Fibroblast of lung (primary cell): ENCODE measurements at regions not wholly inside any gene's neighbourhood (a gene's known extent, or its start where the extent isn't known, plus 50 kb on each side); places are given as distances from the start of the nearest gene placed in this dataset.

Experiments
- DNase-seq, 2 donors: peaks; one replicate each; pipeline versions ENCODE4 v3.0.0 to v3.0.0-alpha.2; 2010; ENCODE audit warnings: low read depth in 2 of 2
- H2AFZ ChIP-seq: 2 replicates; pipeline ENCODE4 v1.5.1; 2012; ENCODE audit warnings: low read length, control low read depth, inconsistent platforms
- H3K27ac ChIP-seq: 2 replicates; pipeline ENCODE4 v1.5.1; 2011; ENCODE audit warnings: low read length, control low read depth; ENCODE audit not compliant: insufficient read depth
- H3K27me3 ChIP-seq: 2 replicates; pipeline ENCODE4 v1.5.1; 2011; ENCODE audit warnings: mild to moderate bottlenecking, low read length; ENCODE audit not compliant: control insufficient read depth, insufficient read depth
- H3K36me3 ChIP-seq: 2 replicates; pipeline ENCODE4 v1.5.1; 2011; ENCODE audit warnings: low read length; ENCODE audit not compliant: control insufficient read depth, insufficient read depth
- H3K4me1 ChIP-seq: 2 replicates; pipeline ENCODE4 v1.5.1; 2011; ENCODE audit warnings: low read length; ENCODE audit not compliant: control insufficient read depth, insufficient read depth; ENCODE audit errors: extremely low read depth
- H3K4me2 ChIP-seq: 2 replicates; pipeline ENCODE4 v1.5.1; 2011; ENCODE audit warnings: low read length, control low read depth; ENCODE audit not compliant: insufficient read depth; ENCODE audit errors: extremely low read depth
- H3K4me3 ChIP-seq, 4 experiments: fragments of 200-600 bp in 1 of 4; sonication (generic) in 1 of 4; replicated peaks in 1 of 4; 2 replicates each; pipeline ENCODE4 v1.5.1; 2011 to 2016; ENCODE audit warnings: low read length in 4 of 4, low read depth in 3 of 4, mild to moderate bottlenecking in 3 of 4, control low read depth in 2 of 4, inconsistent platforms in 1 of 4, mixed read lengths in 1 of 4; ENCODE audit not compliant: insufficient read depth in 1 of 4; ENCODE audit errors: control extremely low read depth in 1 of 4
- H3K79me2 ChIP-seq: 2 replicates; pipeline ENCODE4 v1.5.1; 2012; ENCODE audit warnings: mild to moderate bottlenecking, low read length, inconsistent platforms; ENCODE audit not compliant: control insufficient read depth, insufficient read depth
- H3K9ac ChIP-seq: 2 replicates; pipeline ENCODE4 v1.5.1; 2011; ENCODE audit warnings: mild to moderate bottlenecking, low read length, control low read depth; ENCODE audit not compliant: insufficient read depth
- H3K9me3 ChIP-seq: 2 replicates; pipeline ENCODE4 v1.5.1; 2012; ENCODE audit warnings: low read depth, low read length; ENCODE audit not compliant: control insufficient read depth, insufficient read depth
- H4K20me1 ChIP-seq: 2 replicates; pipeline ENCODE4 v1.5.1; 2011; ENCODE audit warnings: low read length; ENCODE audit not compliant: control insufficient read depth, insufficient read depth; ENCODE audit errors: extremely low read depth
- CTCF ChIP-seq, 2 donors: IDR thresholded peaks in 1 of 2; conservative IDR thresholded peaks in 1 of 2; 1 replicate in 1 of 2; 2 replicates in 1 of 2; pipeline ENCODE4 v1.5.1; 2011 to 2012; ENCODE audit warnings: low read length in 2 of 2, control low read depth in 1 of 2, inconsistent platforms in 1 of 2, low read depth in 1 of 2, mild to moderate bottlenecking in 1 of 2
- EZH2 ChIP-seq: IDR thresholded peaks from 2 replicates; pipeline ENCODE4 v1.5.1; 2012; ENCODE audit warnings: low read length, control low read depth, mild to moderate bottlenecking; ENCODE audit errors: missing control alignments

DNA sequence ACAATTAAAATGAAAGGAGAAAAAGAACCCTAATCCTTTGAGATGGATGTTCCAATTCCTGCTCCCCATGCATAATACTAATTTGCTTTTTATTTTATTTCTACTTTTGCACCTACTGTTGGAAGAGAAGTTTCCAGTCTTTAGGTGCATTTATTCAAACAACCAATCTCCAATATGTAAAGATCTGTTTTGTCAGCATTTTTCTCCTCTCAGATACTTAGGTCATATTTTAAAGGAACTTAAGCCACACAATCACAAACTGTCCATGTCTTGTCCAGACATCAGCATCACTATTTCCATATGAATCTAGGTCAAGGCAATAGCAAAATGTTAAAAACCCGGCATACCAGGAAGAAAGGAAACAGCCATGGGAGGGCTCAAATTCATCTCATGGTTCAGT lies 1023.2 kb downstream of the BCL11A start:
- no peaks in the 10 kb centered on the region for H3K79me2 ChIP-seq
- H3K4me2 ChIP-seq: no peak overlapping the region
- H3K9me3 ChIP-seq: no peaks in the 10 kb centered on the region
- no peak overlapping the region for H3K27ac ChIP-seq
- H4K20me1 ChIP-seq: no peaks in the 10 kb centered on the region
- H2AFZ ChIP-seq: no peak overlapping the region
- no peaks in the 10 kb centered on the region for H3K4me1 ChIP-seq
- no peak overlapping the region for H3K4me3 ChIP-seq
- no peak for DNase-seq
- TF ChIP-seq CTCF (conservative IDR thresholded peaks at IDR 0.05 in 1 of 2, IDR thresholded peaks at IDR 0.05 in 1 of 2; ENCODE audit: low read depth in 1 of 2, low read length in 2 of 2) (no peak), EZH2 (no peak)
- no peak overlapping the region for H3K9ac ChIP-seq
- no peaks in the 10 kb centered on the region for H3K27me3 ChIP-seq
- H3K36me3 ChIP-seq: no peaks in the 10 kb centered on the region

- Histone ChIP-seq H3K9ac (no peak overlapping the region), H3K4me1 (no peaks in the 10 kb centered on the region), H4K20me1 (no peaks in the 10 kb centered on the region), H3K36me3 (no peaks in the 10 kb centered on the region), H3K4me3 (no peak overlapping the region), H2AFZ (no peak overlapping the region), H3K79me2 (no peaks in the 10 kb centered on the region), H3K4me2 (no peak overlapping the region), H3K9me3 (no peaks in the 10 kb centered on the region), H3K27me3 (no peaks in the 10 kb centered on the region), H3K27ac (no peak overlapping the region)
- DNase-seq: no peak
- no peak for TF ChIP-seq CTCF (conservative IDR thresholded peaks at IDR 0.05 in 1 of 2, IDR thresholded peaks at IDR 0.05 in 1 of 2; ENCODE audit: low read depth in 1 of 2, low read length in 2 of 2)
- TF ChIP-seq EZH2: no peak
Measured at GRCh38 chr2:59529726-59530125, 1023.7 kb downstream of the BCL11A start.

GRCh38 chr2:59528525-59528924 lies 1024.9 kb downstream of the BCL11A start:
- H3K4me2 ChIP-seq: no peak overlapping the region
- no peak for TF ChIP-seq CTCF (conservative IDR thresholded peaks at IDR 0.05 in 1 of 2, IDR thresholded peaks at IDR 0.05 in 1 of 2; ENCODE audit: low read depth in 1 of 2, low read length in 2 of 2)
- no peak for TF ChIP-seq EZH2

More at GRCh38 chr2:59528525-59528924, 1024.9 kb downstream of the BCL11A start:
- Histone ChIP-seq H3K4me3 (no peak overlapping the region), H3K9me3 (no peaks in the 10 kb centered on the region), H3K9ac (no peak overlapping the region), H3K36me3 (no peaks in the 10 kb centered on the region), H2AFZ (no peak overlapping the region), H3K27ac (no peak overlapping the region), H3K79me2 (no peaks in the 10 kb centered on the region), H4K20me1 (no peaks in the 10 kb centered on the region), H3K27me3 (no peaks in the 10 kb centered on the region), H3K4me1 (no peaks in the 10 kb centered on the region)
- no peak for DNase-seq
